GM19035 (cell line): ENCODE measurements at regions not wholly inside any gene's neighbourhood (a gene's known extent, or its start where the extent isn't known, plus 50 kb on each side); places are given as distances from the start of the nearest gene placed in this dataset.

ENCODE experiments used
- ATAC-seq: cut with Tn5 transposase; IDR thresholded peaks from one replicate; pipeline ENCODE4 v1.9.1; 2021; ENCODE audit not compliant: unreplicated experiment

- ATAC-seq, result no peak
Measured at GRCh38 chr18:45373286-45373880, 241.9 kb upstream of the SLC14A2 start.

- no peak for ATAC-seq
Measured at GRCh38 chr18:45374236-45374635, 241.0 kb upstream of the SLC14A2 start.

GRCh38 chr18:45374878-45375630 is 240.2 kb upstream of the SLC14A2 start:
- no peak for ATAC-seq

- ATAC-seq, result no peak
Measured at GRCh38 chr18:45376193-45376592, 239.1 kb upstream of the SLC14A2 start.

- no peak for ATAC-seq
Measured at GRCh38 chr18:45378308-45378707, 237.0 kb upstream of the SLC14A2 start.

- ATAC-seq, result no peak
Measured at GRCh38 chr18:45378933-45379332, 236.3 kb upstream of the SLC14A2 start.

- no peak for ATAC-seq
Measured at GRCh38 chr18:45379903-45380302, 235.4 kb upstream of the SLC14A2 start.

- ATAC-seq, result no peak
Measured at GRCh38 chr18:45381282-45381681, 234.0 kb upstream of the SLC14A2 start.

GRCh38 chr18:45383228-45383627 is 232.0 kb upstream of the SLC14A2 start:
- no peak for ATAC-seq

GRCh38 chr18:45384137-45384961 is 230.9 kb upstream of the SLC14A2 start:
- ATAC-seq, result peak; percentile 73

- ATAC-seq, result no peak
Measured at GRCh38 chr18:45384962-45385315, 230.3 kb upstream of the SLC14A2 start.

GRCh38 chr18:45386041-45386655 is 229.1 kb upstream of the SLC14A2 start:
- ATAC-seq, result no peak

GRCh38 chr18:45387229-45387628 is 228.0 kb upstream of the SLC14A2 start:
- no peak for ATAC-seq

GRCh38 chr18:45398448-45398847 is 216.8 kb upstream of the SLC14A2 start:
- ATAC-seq, result no peak

GRCh38 chr18:45399146-45399545 is 216.1 kb upstream of the SLC14A2 start:
- ATAC-seq, result no peak

- no peak for ATAC-seq
Measured at GRCh38 chr18:45399643-45400042, 215.6 kb upstream of the SLC14A2 start.

GRCh38 chr18:45402485-45403056 is 212.7 kb upstream of the SLC14A2 start:
- ATAC-seq, result no peak

GRCh38 chr18:45403341-45404049 is 211.8 kb upstream of the SLC14A2 start:
- no peak for ATAC-seq

GRCh38 chr18:45408218-45408617 is 207.1 kb upstream of the SLC14A2 start:
- no peak for ATAC-seq

GRCh38 chr18:45409971-45410370 is 205.3 kb upstream of the SLC14A2 start:
- ATAC-seq, result no peak

GRCh38 chr18:45412577-45412976 is 202.7 kb upstream of the SLC14A2 start:
- ATAC-seq, result no peak
